AG04450 (cell line): ENCODE measurements at regions not wholly inside any gene's neighbourhood (a gene's known extent, or its start where the extent isn't known, plus 50 kb on each side); places are given as distances from the start of the nearest gene placed in this dataset.

ENCODE experiments used
- CTCF ChIA-PET: fragments of 300-600, 350-600 bp; formaldehyde crosslinking; extraction: SDS; loops from one replicate; lab custom pipeline; 2022; ENCODE audit warnings: antibody characterized with exemption, inconsistent platforms; lab: Charles Lee
- POLR2A ChIA-PET: fragments of 350-600 bp; formaldehyde crosslinking; extraction: SDS; loops from one replicate; lab custom pipeline; 2021; ENCODE audit warnings: antibody characterized with exemption, inconsistent platforms; lab: Yijun Ruan, JAX
- DNase-seq: peaks from one replicate; pipeline ENCODE4 v3.0.0-alpha.2; 2011; ENCODE audit warnings: low read depth, low spot score
- H3K27ac ChIP-seq: one replicate; pipeline ENCODE4 v1.5.1; 2012; ENCODE audit warnings: low read depth, low read length, control low read depth
- H3K27me3 ChIP-seq: one replicate; pipeline ENCODE4 v1.6.0; 2012; ENCODE audit warnings: low read length; ENCODE audit not compliant: control insufficient read depth, insufficient read depth
- H3K4me3 ChIP-seq: 2 replicates; pipeline ENCODE4 v1.5.1; 2011; ENCODE audit warnings: mild to moderate bottlenecking, low read depth, low read length, control low read depth
- H3K9me3 ChIP-seq: 2 replicates; pipeline ENCODE4 v1.5.1; 2012; ENCODE audit warnings: low read length; ENCODE audit not compliant: control insufficient read depth, insufficient read depth
- CTCF ChIP-seq: IDR thresholded peaks from 2 replicates; pipeline ENCODE4 v1.5.1; 2011; ENCODE audit warnings: low read depth, low read length, control low read depth, inconsistent platforms

GRCh38 chr5:146940295-146940694 lies 61.7 kb upstream of the PPP2R2B start:
- no peak for DNase-seq
- Histone ChIP-seq H3K4me3 (no peak overlapping the region), H3K27ac (no peak overlapping the region), H3K27me3 (no peaks in the 10 kb centered on the region), H3K9me3 (no peaks in the 10 kb centered on the region)
- TF ChIP-seq CTCF: no peak
- CTCF ChIA-PET: no interaction called here
- POLR2A ChIA-PET: no interaction called here

- H3K9me3 ChIP-seq: no peaks in the 10 kb centered on the region
- no peak for TF ChIP-seq CTCF
- CTCF ChIA-PET: interaction anchor here (0.9 kb wide), 1 partner anchor 274 kb away, joined by 3 read pairs; no protein-coding TSS in a partner anchor
- H3K27me3 ChIP-seq: no peaks in the 10 kb centered on the region
- no peak overlapping the region for H3K27ac ChIP-seq
- no peak overlapping the region for H3K4me3 ChIP-seq
- POLR2A ChIA-PET: no interaction called here
- no peak for DNase-seq
These were observed 65.5 kb upstream of the PPP2R2B start for GRCh38 chr5:146944019-146944418.

- H3K4me3 ChIP-seq: no peak overlapping the region
These were observed 66.4 kb upstream of the PPP2R2B start for GRCh38 chr5:146944764-146945616.

GRCh38 chr5:146945617-146946084 lies 67.1 kb upstream of the PPP2R2B start:
- POLR2A ChIA-PET: no interaction called here
- CTCF ChIA-PET: interaction anchor here (2.2 kb wide), 1 partner anchor 20 kb away, joined by 9 read pairs; no protein-coding TSS in a partner anchor
- Histone ChIP-seq H3K4me3 (no peak overlapping the region), H3K9me3 (no peaks in the 10 kb centered on the region), H3K27ac (no peak overlapping the region), H3K27me3 (no peaks in the 10 kb centered on the region)
- TF ChIP-seq CTCF: no peak
- DNase-seq: no peak

More at GRCh38 chr5:146944764-146945616, 66.4 kb upstream of the PPP2R2B start:
- TF ChIP-seq CTCF: no peak
- Histone ChIP-seq H3K27ac (no peak overlapping the region), H3K27me3 (no peaks in the 10 kb centered on the region), H3K9me3 (no peaks in the 10 kb centered on the region)
- CTCF ChIA-PET: interaction anchor here (2.2 kb wide), 1 partner anchor 21 kb away, joined by 9 read pairs; no protein-coding TSS in a partner anchor
- POLR2A ChIA-PET: no interaction called here
- no peak for DNase-seq

GRCh38 chr5:146947181-146947941 lies 68.8 kb upstream of the PPP2R2B start:
- TF ChIP-seq CTCF: no peak
- ChIA-PET POLR2A (no interaction called here), CTCF (interaction anchor here (0.7 to 2.2 kb wide), 2 partner anchors 18 to 381 kb away, joined by 3 to 9 read pairs; no protein-coding TSS in a partner anchor)
- no peak overlapping the region for H3K4me3 ChIP-seq
- DNase-seq: no peak
- H3K9me3 ChIP-seq: no peaks in the 10 kb centered on the region
- no peak overlapping the region for H3K27ac ChIP-seq
- no peaks in the 10 kb centered on the region for H3K27me3 ChIP-seq
